Glomerular endothelial cell (primary cell): ENCODE measurements at regions not wholly inside any gene's neighbourhood (a gene's known extent, or its start where the extent isn't known, plus 50 kb on each side); places are given as distances from the start of the nearest gene placed in this dataset.
"Not testable (repeated sequence)": the region's sequence is repeated elsewhere in the genome, so short reads cannot be mapped to it uniquely, and the experiment has no call there.

ENCODE experiments used
- DNase-seq: peaks from one replicate; pipeline ENCODE4 v3.0.0-alpha.2; 2011; ENCODE audit warnings: low read depth, low spot score; ENCODE audit errors: extremely low read depth

DNA sequence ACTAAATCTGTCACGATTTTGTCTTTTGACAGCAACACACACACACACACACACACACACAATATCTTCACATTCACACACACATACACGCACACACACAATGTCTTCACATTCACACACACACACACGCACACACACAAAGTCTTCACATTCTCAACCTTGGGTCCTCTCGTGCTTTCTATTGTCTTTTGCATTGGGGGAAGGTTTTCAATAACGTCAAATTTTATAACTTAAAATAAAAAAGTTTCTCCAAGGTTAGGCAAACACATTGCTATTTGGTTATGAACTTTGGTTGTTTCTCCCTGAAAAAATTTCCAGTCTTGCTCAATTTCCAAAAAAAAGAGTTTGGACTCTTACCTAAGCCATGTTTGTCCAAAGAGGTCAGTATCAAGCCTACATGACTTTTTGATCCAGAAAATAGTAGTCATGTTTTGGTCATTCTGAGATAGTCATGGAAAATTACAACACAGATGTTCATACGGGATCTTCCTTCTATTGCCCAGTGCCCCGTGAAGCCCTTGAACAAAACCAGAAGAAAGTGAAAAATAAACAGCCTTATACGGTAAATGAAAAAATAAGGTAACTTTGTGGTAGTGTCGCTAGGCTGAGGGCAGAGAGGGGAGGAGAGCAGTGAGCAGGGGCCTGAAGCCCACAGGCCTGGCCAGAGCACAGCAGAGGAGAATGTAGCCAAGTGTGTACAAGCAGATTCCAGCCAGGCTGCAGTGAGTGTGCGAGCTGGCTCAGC lies 542.8 kb upstream of the ID2 start:
- DNase-seq: no peak

DNA sequence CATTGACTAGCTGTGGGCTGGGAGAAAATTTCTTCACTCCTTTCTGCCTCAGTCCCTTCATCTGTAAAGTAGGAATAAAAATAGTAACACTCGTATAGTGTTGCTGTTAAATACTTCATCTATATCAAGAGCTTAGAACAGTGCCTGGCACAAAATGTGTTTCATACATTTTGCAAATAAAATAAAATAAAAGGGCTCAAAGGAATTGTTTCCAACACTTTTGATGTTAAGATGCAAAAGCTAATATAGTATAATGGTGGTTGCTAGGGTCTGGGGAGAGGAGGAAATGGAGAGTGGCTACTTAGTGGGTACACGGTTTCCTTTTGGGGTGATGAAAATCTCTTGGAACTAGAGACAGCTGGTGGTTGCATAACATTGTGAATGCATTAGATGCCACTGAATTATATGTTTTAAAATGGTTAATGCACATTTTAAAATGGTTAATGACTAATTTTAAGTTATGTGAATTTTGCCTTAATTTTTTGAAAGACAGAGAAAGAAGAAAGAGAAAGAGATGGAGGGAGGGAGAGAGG lies 542.1 kb upstream of the ID2 start:
- no peak for DNase-seq

DNA sequence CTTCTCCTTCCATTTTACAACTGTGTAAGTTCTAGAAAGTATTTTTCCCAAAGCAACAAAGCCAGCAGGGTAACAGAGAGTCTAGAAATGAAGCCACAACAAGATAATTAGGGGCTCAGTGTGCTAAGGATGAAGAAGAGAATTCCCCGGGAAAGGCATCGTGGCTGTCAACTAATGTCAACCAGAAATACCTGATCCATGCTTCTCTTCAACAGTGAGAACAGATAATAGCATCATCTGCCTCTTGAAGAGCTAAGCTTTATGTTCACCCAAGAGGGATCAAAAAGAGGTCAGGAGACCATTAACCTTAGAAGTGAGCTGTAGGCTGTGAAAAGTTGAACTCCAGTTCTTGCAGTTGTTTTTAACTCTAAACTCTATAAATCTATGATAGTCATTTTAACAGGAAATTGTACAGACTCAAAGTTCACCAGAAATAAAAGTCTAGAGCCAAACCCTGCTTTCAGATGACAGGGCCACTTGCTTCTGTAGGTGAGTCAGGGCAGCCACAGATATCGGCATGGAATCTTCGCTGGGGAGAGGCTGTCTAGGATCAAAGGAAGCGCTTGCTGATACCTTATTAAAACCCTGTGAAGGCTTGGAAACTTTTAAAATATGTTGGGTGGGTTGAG lies 540.7 kb upstream of the ID2 start:
- no peak for DNase-seq

DNA sequence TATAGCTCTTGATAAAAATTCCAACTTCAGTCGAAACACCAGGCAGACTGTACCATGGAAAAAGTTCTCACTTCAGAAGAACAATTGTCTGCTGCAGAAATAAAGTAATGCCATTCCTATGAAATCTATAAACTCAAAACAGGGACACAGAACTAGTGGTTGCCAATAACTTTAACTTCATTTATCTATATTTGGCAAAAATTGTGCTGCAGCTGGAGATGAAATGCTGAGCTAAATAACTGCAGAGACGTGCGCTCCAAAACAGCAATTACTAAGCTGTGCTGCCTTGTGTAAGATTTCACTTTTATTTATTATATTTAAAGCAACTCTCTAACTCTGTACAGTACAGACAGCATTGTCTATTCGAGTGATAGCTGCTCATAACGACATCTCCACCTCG lies 540.1 kb upstream of the ID2 start:
- no peak for DNase-seq

DNA sequence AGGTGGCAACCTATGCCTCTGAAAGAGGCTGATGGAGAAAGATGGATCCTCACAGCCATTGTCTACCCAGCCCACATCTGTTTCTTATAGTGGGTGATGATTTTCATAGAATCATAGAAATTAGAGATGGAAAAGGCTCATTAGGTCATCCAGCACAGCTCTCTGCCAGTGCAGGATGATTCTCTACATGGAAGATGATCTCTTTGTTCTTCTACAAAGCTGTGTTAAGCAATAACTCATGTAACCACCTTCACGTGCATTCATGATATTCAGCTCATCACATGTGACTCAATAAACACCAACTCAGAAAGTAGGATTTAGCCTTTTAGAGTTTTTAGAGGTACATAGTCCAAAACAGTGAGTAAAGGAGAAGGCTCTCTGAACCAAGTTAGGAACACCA lies 539.4 kb upstream of the ID2 start:
- DNase-seq: no peak

DNA sequence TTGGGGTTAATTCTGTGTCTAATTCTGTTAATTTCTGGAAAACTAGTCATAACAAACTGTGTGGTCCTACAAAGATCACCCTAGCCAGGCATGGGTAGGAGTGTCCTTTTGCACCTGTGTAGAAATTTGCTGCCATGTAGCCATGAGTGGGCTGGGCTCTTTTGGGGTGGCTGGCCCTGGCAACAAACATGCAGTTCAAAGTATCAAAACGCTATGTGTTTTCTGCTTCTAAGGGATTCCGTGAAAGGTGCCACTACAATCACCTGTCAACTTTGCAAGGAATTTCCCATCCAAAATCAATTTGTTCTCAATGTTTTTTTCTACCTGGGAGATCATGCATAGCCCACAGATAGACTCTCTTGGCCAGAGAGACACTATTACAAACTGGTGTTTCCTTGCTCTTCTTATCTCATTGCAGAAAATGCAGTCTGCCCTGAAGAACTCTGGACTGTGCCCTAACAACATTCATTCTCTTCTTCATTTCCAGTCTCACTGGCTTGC lies 537.7 kb upstream of the ID2 start:
- no peak for DNase-seq

DNA sequence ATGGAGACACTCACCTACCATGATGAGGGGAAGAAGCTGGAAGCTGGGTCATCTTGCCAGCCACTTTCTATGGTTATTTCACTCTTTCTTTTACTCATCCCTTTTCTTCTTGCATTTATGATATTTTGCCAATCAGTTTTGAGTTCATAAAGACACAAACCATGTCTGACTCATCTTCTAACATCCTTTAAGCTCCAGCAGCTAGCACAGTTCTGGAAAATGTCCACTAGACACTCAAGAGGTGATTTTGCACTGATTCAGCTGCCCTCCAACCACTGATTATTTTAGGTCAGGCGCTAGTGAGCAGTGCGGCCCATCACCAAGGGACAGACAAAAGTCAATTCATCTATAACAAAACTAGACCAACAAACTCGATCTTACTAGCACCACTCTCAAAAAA lies 537.1 kb upstream of the ID2 start:
- no peak for DNase-seq

DNA sequence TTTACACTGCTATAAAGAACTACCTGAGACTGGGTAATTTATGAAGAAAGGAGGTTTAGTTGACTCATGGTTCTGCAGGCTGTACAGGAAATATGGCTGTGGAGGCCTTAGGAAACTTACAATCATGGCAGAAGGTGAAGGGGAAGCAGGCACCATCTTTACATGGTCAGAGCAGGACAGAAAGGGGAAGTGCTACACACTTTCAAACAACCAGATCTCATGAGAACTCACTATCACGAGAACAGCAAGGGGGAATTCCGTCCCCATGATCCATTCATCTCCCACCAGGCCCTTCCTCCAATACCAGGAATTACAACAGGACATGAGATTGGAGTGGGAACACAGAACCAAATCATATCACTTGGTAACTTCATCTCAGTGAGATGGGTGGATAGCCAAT lies 536.5 kb upstream of the ID2 start:
- not testable (repeated sequence) for DNase-seq

DNA sequence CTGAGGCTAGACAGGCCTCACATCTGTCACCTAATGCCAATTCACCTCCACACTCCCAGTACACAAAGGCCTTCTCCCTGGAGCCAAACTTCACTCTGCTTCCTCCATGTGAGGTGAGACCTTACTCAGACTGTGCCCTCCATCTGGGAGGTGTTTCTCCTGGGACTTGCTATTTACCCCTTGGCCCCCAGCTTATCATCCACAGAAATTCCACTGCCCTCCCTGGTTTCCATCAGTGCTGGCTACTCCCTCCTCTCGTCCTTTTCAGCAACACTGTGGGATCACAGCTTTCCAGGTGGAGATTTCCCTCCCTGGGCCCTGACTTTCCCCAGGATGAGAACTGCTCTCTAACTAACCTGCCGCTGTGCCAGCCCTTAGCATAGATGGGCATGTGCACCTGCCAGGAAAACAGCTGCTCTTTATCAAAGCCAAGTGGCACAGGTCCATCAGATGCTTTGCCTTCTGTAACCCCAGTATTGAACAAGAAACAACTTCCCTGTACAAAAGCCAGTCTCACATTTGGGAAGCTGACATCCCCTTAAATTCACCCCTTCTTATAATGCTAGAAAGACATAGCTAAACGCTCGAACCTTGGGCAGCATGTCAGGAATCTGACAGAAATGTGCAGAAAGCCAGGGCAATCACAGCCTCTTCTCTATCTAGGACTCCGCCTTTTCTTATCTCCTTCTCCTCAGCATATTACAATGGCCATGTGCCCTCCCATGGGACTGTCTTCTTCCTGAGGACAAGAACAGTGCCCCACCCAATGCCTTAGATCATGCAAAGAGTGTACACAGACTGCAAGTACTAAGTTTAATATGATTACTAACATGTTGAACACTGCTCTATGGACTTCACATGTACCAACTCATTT lies 535.5 kb upstream of the ID2 start:
- DNase-seq: no peak

DNA sequence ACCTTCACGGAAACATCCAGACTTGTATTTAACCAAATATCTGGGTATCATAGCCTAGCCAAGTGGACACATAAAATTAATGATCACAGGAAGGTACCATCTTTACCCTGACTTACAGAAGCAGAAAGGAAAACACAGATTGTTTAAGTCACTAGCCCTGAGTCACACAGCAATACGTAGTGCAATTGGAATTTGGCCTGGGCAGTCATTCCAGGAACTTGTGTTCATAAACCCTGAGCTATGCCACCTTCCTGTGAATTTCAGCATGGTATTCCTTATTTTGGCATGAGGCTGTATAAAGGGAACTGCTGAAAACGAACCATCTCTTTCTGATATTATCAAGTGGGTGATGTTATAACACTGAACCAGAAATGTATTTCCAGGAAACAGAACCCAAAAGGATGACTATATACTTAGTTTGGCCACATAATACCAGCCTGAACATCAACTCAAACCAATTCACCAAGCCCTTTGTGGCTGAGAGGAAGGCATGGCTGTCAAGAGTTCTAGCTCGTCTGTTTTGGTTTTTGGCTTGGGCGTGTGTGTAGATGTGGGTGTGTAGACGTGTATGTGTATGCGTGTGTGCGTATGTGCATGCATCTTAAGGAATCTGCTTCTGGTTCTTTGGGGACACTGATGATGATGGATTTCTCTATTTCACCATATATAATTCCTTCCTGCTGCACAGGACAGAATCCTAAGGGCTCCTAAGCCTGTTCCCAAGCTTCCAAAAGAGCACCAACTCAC lies 533.4 kb upstream of the ID2 start:
- peak; percentile 67 for DNase-seq

DNA sequence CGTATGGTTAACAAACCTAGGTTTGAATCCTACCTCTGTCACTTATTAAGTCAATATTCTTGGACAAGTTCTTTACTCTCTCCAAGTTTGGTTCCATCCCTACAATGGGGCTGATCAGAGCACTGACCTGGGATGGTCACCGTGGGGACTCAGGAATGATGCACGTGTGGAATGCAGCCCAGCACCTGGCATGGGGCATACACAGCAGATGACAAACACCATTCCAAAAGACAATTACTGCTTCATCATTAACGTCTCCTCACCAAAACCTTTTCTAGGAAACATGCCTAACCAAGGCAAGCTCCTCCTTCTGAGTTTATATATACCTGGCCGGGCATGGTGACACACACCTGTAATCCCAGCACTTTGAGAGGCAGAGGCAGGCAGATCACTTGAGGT lies 532.9 kb upstream of the ID2 start:
- no peak for DNase-seq

DNA sequence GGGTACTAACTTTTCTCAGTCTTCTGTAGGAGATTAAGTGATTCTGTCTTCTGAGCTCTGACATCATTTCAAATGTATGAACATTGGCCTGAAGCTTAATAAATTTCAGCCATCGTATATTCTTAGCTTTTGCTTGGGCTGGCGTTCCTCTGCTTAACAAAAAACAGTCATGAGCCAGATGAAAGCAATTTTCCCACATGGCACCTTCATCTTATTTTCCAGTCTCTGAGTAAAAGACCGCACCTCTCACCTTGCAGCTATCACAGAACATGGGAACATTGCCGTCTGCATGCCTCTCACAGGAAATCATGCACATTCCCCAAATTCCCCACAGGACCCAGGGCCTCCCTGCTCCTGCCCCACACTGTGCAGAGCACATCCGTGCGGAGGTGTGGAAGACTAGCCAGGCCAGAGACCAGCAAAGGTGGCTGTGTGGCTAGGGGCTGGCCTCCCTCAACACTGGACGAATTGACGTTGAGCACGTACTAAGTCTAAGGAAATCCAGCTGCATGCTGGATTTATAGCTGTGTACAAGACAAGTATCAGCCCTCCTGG lies 531.8 kb upstream of the ID2 start:
- DNase-seq: no peak

DNA sequence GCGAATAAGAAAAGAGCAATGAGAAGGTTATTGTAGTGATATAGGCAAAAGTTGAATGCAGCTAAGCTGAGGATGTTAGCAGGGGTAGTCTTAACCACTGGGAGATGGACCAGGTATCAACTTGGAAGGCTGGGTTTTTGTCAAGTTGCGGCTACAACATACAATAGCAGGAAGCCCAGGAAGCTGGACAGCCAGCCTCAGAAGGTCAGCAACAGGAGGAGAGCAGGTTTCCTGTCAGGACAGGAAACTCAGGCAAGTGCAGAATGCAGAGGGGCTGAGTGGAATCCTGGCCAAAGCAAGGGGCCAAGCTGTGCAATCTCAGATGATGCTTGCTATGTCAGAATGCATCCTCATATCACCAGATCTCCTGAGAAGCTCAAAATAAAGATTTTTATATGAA lies 530.0 kb upstream of the ID2 start:
- no peak for DNase-seq

DNA sequence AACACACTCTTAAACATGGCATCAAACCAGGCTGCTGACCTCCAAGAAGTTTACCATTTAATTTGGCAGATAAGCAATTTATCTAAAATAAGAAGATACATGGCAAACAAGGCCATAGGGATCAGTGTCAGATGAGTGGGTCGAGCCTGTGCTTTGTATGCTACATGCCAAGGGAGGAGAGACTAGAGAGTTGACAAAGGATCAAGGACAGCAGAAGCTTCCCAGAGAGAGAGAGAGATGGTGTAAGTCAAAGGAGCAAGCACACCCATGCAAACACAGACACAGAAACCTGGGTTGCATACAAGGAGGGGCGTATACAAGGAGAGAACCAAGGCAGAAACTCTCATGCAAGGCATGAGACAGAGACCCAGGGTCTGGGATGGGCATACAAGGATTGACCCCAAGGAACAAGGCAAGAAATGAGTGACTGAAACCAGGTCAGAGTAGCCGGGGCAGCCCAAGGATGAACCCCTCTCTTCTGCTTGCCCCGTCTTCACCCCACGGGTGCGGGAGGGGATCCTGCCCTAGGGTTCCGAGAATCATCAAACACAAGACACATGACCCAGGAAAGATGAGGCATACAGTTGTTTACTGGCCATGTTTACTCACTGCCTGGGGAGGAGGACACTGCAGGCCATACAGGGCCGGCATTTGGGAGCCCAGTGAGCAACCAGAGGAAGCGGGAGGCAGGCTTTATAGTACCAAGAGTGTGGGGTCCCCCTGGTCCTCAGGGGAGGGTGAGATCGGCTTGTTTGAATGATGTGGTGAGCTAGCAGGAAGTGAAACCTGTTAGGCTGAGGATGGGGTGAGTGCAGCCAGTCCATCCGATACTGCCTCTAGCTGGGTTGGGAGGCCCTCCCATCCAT lies 529.2 kb upstream of the ID2 start:
- no peak for DNase-seq

DNA sequence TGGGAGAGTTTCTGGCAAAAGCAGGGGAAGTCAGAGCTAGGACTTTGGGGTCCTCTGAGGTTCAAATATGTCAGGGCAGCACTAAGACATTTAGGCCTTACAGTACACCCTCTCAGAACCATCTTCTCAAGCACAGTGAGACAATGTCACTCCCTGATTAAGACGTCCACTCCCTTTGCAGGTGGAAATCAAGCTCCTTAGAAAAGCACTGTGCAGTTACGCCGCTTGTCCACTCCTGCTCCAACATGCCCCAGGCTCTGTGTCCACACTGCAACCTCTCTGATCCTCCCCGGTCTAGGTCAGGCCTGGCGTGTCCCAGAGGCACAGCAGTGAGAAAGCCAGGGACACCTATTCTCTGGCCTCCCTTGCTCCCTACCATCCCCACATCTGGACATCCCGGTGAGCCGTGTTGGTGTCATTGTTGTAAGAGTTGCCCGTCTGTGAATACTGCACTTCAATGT lies 528.6 kb upstream of the ID2 start:
- DNase-seq: no peak

DNA sequence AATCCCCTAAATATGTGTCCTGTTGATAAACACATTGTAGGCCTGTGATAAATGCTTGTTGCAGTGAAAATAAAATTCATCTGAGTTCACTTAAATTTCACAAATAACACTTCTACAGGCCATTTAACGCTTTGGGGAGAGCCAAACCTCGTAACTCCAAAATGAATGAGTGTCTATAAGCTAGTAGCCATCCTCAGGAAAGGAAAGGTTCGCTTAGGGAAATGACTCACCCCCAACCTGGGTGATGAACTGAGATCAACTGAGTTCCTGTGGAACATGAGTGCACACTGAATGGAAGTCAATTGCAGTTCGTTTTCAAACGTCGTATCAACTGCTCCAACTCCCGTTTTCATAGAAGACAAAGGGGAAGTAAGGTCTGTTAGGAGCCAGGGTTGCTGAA lies 527.6 kb upstream of the ID2 start:
- no peak for DNase-seq

DNA sequence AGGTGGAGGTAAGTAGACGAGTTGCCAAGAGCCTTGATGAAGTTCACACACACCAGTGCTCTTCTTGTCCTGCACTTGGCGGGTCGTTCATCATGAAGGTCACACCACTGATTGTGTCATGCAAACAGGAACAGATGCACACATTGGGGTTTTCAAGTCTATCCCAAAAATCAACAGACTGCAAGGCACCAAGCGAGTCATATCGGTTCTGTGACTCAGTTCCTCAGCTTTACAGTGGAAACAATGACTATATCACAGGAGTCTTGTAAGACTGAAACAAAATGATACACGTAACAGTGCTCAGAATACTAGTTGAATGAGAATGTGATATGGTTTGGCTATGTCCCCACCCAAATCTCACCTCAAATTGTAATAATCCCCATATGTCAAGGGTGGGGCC lies 526.9 kb upstream of the ID2 start:
- no peak for DNase-seq

DNA sequence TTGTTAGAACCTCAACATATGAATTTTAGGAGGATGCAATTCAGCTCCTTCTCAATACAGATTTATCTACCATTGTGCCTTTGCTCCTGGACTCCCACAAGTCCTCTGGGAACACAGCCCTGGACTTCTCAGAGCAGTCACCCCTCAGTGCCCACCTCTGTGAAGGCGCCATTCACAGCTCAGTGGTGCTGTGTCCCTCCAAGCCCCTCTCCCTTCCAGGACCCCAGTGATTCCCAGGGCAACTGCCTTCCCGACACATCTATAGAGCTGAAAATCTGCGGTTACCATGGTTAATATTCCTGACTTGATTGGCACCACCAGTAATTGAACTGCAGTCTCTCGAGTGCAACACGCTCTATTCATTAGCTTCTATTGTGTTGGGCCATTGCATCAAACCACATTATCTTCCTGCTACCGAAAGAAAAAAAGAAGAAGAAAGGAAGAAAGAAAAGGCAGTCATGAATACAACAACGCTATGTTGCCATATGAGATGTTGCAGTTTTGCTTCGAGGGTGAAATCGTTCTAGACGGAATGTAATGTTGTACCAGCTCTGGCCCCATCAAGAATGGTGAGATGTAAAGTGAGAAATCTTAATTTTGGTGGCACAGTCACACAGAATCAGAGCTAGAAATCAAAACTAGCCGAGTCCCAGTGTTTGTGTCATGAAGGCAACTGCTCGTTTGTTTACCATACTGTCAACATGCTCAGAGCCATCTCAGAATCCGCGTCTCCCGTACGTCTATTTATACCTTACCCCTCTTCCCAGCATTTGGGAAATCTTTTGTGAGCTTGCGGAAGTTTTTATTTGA lies 524.0 kb upstream of the ID2 start:
- DNase-seq: no peak
